GM10266 (cell line): ENCODE measurements at regions not wholly inside any gene's neighbourhood (a gene's known extent, or its start where the extent isn't known, plus 50 kb on each side); places are given as distances from the start of the nearest gene placed in this dataset.

ENCODE experiments used
- DNase-seq: peaks from one replicate; pipeline ENCODE4 v3.0.0; 2012; ENCODE audit errors: extremely low spot score
- TF ChIP-seq, protein P1 (sequence below): IDR thresholded peaks from 2 replicates; pipeline ENCODE4 v1.5.1; 2012; ENCODE audit warnings: mild to moderate bottlenecking, low read depth; ENCODE audit not compliant: control insufficient read depth, insufficient read depth; ENCODE audit errors: missing control alignments

DNA sequence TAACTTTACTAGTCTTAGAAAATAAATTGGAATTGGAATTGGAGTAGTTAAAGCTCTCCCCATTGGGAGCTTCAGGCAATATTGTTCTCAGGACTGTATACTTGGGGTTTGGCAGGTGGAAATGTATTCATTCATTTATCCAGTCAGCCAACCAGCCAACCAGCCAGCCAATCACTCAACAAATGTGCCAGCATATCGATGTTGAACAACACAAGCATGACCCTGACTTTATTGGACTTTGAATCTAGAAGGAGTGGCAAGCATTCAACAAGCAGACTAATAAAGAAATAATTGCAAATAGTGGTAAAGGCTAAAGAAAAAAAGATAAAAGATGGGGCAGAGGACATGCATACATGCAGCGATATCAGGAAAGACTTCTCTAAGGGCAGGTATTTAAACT, 55.5 kb upstream of the ZC3H11B start:
- TF ChIP-seq, protein P1, sequence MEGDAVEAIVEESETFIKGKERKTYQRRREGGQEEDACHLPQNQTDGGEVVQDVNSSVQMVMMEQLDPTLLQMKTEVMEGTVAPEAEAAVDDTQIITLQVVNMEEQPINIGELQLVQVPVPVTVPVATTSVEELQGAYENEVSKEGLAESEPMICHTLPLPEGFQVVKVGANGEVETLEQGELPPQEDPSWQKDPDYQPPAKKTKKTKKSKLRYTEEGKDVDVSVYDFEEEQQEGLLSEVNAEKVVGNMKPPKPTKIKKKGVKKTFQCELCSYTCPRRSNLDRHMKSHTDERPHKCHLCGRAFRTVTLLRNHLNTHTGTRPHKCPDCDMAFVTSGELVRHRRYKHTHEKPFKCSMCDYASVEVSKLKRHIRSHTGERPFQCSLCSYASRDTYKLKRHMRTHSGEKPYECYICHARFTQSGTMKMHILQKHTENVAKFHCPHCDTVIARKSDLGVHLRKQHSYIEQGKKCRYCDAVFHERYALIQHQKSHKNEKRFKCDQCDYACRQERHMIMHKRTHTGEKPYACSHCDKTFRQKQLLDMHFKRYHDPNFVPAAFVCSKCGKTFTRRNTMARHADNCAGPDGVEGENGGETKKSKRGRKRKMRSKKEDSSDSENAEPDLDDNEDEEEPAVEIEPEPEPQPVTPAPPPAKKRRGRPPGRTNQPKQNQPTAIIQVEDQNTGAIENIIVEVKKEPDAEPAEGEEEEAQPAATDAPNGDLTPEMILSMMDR: no peak
- no peak for DNase-seq

DNA sequence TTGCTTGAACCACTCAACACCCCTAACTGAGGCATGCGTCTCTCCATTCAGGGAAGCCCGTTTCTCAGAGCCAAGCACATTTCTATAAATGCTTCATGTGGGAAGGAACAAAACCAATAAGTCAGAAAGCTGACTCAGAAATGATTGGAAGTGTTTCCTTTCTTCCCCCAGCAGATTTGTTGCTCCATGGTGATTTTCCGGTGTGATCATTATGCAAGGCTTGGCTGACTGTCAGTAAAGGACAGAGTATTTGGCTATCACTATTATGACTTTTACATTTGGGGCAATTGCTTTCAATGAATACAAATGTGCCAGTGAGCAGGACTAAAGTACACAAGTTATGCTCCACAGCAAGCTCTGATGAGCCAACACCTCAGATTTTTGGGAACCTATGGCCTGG, 53.3 kb upstream of the ZC3H11B start:
- TF ChIP-seq, protein P1: no peak
- DNase-seq: no peak

DNA sequence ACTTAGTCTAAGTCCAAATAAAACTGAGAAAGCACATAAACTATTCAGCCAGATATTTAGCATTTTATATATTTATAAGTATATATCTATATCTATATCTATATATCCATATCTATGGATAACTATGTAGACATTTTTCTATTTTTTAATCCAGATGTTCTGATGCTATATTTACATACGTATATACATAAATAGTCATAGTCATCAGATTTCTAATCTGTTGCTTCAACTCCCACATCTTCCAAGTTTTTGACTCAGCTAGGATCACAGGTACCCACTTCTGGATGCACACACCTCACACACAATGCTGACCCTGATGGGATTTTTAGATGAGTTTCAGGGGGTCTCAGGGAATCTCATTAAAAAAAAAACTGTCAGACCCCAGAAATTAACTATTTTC, 52.2 kb upstream of the ZC3H11B start:
- TF ChIP-seq, protein P1: no peak
- no peak for DNase-seq

DNA sequence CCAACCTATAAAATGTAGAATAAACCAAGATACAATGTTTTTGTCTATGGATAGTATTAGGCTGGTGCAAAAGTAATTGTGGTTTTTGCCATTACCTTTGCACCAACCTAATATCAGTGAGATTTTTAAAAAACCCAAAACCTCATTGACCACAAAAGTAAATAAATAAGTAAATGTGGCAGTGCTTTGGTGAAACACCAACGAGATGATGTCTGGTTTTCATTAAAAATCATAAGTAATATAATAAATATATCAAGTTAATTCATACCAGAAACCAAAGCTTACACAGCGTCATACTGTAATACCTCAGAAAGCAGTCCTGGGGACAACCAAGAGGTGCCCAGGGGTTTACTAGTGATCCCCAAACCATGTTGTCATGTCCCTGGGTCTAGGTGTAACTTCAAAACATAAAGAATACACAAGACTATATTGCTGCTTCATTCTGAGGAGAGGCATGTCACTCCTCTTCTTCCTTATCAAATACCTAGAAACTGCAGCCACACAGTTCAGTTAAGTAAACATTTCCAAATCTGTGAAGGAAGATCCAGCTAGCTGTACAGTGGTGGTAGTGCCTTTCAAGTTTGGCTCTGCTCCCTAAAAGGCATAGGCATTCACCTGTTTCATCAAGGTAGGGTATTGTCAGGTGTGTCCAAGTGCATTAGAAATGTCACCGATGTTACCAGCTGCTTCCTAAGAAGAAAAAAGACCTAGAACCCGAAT, 51.6 kb upstream of the ZC3H11B start:
- no peak for DNase-seq
- TF ChIP-seq, protein P1: no peak
